Upper lobe of left lung (tissue), 6 donors: ENCODE measurements at regions not wholly inside any gene's neighbourhood (a gene's known extent, or its start where the extent isn't known, plus 50 kb on each side); places are given as distances from the start of the nearest gene placed in this dataset.

Experiments
- ATAC-seq, 2 donors: fragments of 200-7000 bp; cut with Tn5 transposase; one replicate each; pipeline ENCODE4 v1.9.1; 2022; ENCODE audit warnings: mild to moderate bottlenecking in 2 of 2, moderate library complexity in 2 of 2; ENCODE audit not compliant: low FRiP score in 2 of 2
- DNase-seq, 2 donors: peaks; one replicate each; pipeline ENCODE4 v3.0.0-alpha.2; 2019 to 2020
- H3K27ac ChIP-seq, 4 donors: fragments of 200-600 bp; sonication (generic); one replicate each; pipeline ENCODE4 v1.5.1; 2016 to 2019
- H3K27me3 ChIP-seq, 4 donors: fragments of 200-600 bp; sonication (generic); one replicate each; pipeline ENCODE4 v1.5.1; 2017 to 2019
- H3K36me3 ChIP-seq, 4 donors: fragments of 200-600 bp; sonication (generic); one replicate each; pipeline ENCODE4 v1.5.1; 2016 to 2019
- H3K4me1 ChIP-seq, 4 donors: fragments of 200-600 bp; sonication (generic); one replicate each; pipeline ENCODE4 v1.5.1; 2018 to 2019
- H3K4me3 ChIP-seq, 4 donors: fragments of 200-600 bp; sonication (generic); one replicate each; pipeline ENCODE4 v1.5.1; 2017 to 2019; ENCODE audit warnings: mild to moderate bottlenecking in 2 of 4, moderate library complexity in 1 of 4
- H3K9me3 ChIP-seq, 4 donors: fragments of 200-600 bp; sonication (generic); one replicate each; pipeline ENCODE4 v1.5.1; 2018 to 2019
- CTCF ChIP-seq, 6 experiments: fragments of 450-650 bp in 4 of 6; fragments of 200-600 bp in 2 of 6; sonication (generic) in 2 of 6; IDR thresholded peaks; one replicate each; pipeline ENCODE4 v1.5.1; 2016 to 2019; ENCODE audit warnings: antibody characterized with exemption in 6 of 6
- EP300 ChIP-seq, 4 donors: sonication (generic); formaldehyde crosslinking; IDR thresholded peaks; one replicate each; pipeline ENCODE4 v1.5.1; 2017; ENCODE audit warnings: antibody characterized with exemption in 4 of 4, control low read depth in 2 of 4
- POLR2A ChIP-seq, 4 donors: fragments of 450-650 bp; IDR thresholded peaks; one replicate each; pipeline ENCODE4 v1.5.1; 2016 to 2017; ENCODE audit warnings: antibody characterized with exemption in 4 of 4, mild to moderate bottlenecking in 2 of 4
- POLR2AphosphoS5 ChIP-seq, 2 donors: sonication (generic); formaldehyde crosslinking; IDR thresholded peaks; one replicate each; pipeline ENCODE4 v1.5.1; 2017; ENCODE audit warnings: antibody characterized with exemption in 2 of 2
- WGBS, 2 donors: methylation state at CpG; one replicate each; pipeline ENCODE4 v1.1.5; 2017 to 2018; 5-methylcytosine and 5-hydroxymethylcytosine counted together
- donor health status: DM: no; HTN: no; CAD: no; lungs with moderate emphysema.
- donor health status: DM: no; HTN: yes; CAD: no; lungs with severe emphysema.

- TF ChIP-seq POLR2A (IDR thresholded peaks at IDR 0.05) (no peak), POLR2AphosphoS5 (IDR thresholded peaks at IDR 0.05) (no peak), EP300 (IDR thresholded peaks at IDR 0.05) (no peak), CTCF (IDR thresholded peaks at IDR 0.05) (no peak)
- Histone ChIP-seq H3K9me3 (no peaks in the 10 kb centered on the region), H3K27ac (no peak overlapping the region), H3K4me1 (no peaks in the 10 kb centered on the region), H3K27me3 (no peaks in the 10 kb centered on the region), H3K4me3 (no peak overlapping the region), H3K36me3 (no peaks in the 10 kb centered on the region)
- DNase-seq (no peak), ATAC-seq (no peak)
- 76 to 80% methylated on average over 3 of the region's 3 CpGs for WGBS, 2 donors
Measured at GRCh38 chr13:107590556-107590955, 624.8 kb downstream of the LIG4 start.

GRCh38 chr13:107587681-107588080 is 627.7 kb downstream of the LIG4 start:
- no peaks in the 10 kb centered on the region for H3K27me3 ChIP-seq
- no peak for ATAC-seq
- WGBS, 2 donors = 82 to 85% methylated on average over 2 of the region's 2 CpGs
- H3K27ac ChIP-seq = no peak overlapping the region
- H3K9me3 ChIP-seq = no peaks in the 10 kb centered on the region
- H3K4me3 ChIP-seq = no peak overlapping the region
- no peak for DNase-seq
- no peaks in the 10 kb centered on the region for H3K4me1 ChIP-seq
- no peak for TF ChIP-seq EP300 (IDR thresholded peaks at IDR 0.05)
- no peak for TF ChIP-seq POLR2AphosphoS5 (IDR thresholded peaks at IDR 0.05)
- TF ChIP-seq POLR2A (IDR thresholded peaks at IDR 0.05) = no peak
- TF ChIP-seq CTCF (IDR thresholded peaks at IDR 0.05) = no peak
- no peaks in the 10 kb centered on the region for H3K36me3 ChIP-seq

- no peak for DNase-seq
- H3K4me3 ChIP-seq = no peak overlapping the region
- H3K4me1 ChIP-seq = no peaks in the 10 kb centered on the region
- no peak for TF ChIP-seq CTCF (IDR thresholded peaks at IDR 0.05)
- TF ChIP-seq POLR2A (IDR thresholded peaks at IDR 0.05) = no peak
- TF ChIP-seq POLR2AphosphoS5 (IDR thresholded peaks at IDR 0.05) = no peak
- TF ChIP-seq EP300 (IDR thresholded peaks at IDR 0.05) = no peak
- no peak overlapping the region for H3K27ac ChIP-seq
- ATAC-seq = no peak
- no peaks in the 10 kb centered on the region for H3K27me3 ChIP-seq
- no peaks in the 10 kb centered on the region for H3K36me3 ChIP-seq
- H3K9me3 ChIP-seq = no peaks in the 10 kb centered on the region
- 84 to 85% methylated on average over 2 of the region's 2 CpGs for WGBS, 2 donors
Measured at GRCh38 chr13:107586216-107586615, 629.1 kb downstream of the LIG4 start.

- Histone ChIP-seq H3K36me3 (no peaks in the 10 kb centered on the region), H3K9me3 (no peaks in the 10 kb centered on the region), H3K27me3 (no peaks in the 10 kb centered on the region), H3K4me1 (no peaks in the 10 kb centered on the region), H3K27ac (no peak overlapping the region), H3K4me3 (no peak overlapping the region)
- ATAC-seq (no peak), DNase-seq (no peak)
- 21 to 55% methylated on average over 1 to 2 of the region's 2 CpGs for WGBS, 2 donors
- no peak for TF ChIP-seq EP300 (IDR thresholded peaks at IDR 0.05)
- no peak for TF ChIP-seq POLR2A (IDR thresholded peaks at IDR 0.05)
- no peak for TF ChIP-seq POLR2AphosphoS5 (IDR thresholded peaks at IDR 0.05)
- TF ChIP-seq CTCF (IDR thresholded peaks at IDR 0.05) = no peak
Measured at GRCh38 chr13:107585469-107586180, 629.7 kb downstream of the LIG4 start.

GRCh38 chr13:107582171-107582570 is 633.2 kb downstream of the LIG4 start:
- no peak for TF ChIP-seq POLR2A (IDR thresholded peaks at IDR 0.05)
- no peak for TF ChIP-seq POLR2AphosphoS5 (IDR thresholded peaks at IDR 0.05)
- no peak for TF ChIP-seq EP300 (IDR thresholded peaks at IDR 0.05)
- TF ChIP-seq CTCF (IDR thresholded peaks at IDR 0.05) = no peak
- no peaks in the 10 kb centered on the region for H3K9me3 ChIP-seq
- H3K27ac ChIP-seq = no peak overlapping the region
- no peaks in the 10 kb centered on the region for H3K36me3 ChIP-seq
- no peak for DNase-seq
- no peaks in the 10 kb centered on the region for H3K4me1 ChIP-seq
- ATAC-seq = no peak
- no peak overlapping the region for H3K4me3 ChIP-seq
- no peaks in the 10 kb centered on the region for H3K27me3 ChIP-seq
- 77 to 78% methylated on average over 4 of the region's 4 CpGs for WGBS, 2 donors
